ENCODE measurements at regions not wholly inside any gene's neighbourhood (a gene's known extent, or its start where the extent isn't known, plus 50 kb on each side); places are given as distances from the start of the nearest gene placed in this dataset.

- Mint-ChIP-seq H3K4me1 (ENCODE audit: low read depth) (no peaks in the 10 kb centered on the region), H3K36me3 (ENCODE audit: low read depth) (no peaks in the 10 kb centered on the region), H3K4me3 (no peak overlapping the region), H3K27me3 (ENCODE audit: insufficient read depth) (peaks cover 2% of the 10 kb centered on the region), H3K9me3 (no peaks in the 10 kb centered on the region), H3K27ac (no peak overlapping the region)
- DNase-seq (ENCODE audit: low spot score), result no peak
- intact Hi-C loops (cut with micrococcal nuclease), result no loop called here
These were observed 53.6 kb upstream of the SMOC2 start for GRCh38 chr6:168387426-168387825.

GRCh38 chr6:168387911-168388310 lies 53.1 kb upstream of the SMOC2 start:
- intact Hi-C loops (cut with micrococcal nuclease), result no loop called here
- no peaks in the 10 kb centered on the region for H3K36me3 Mint-ChIP-seq (ENCODE audit: low read depth)
- DNase-seq (ENCODE audit: low spot score), result no peak

GRCh38 chr6:168388641-168389633 lies 52.0 kb upstream of the SMOC2 start:
- Mint-ChIP-seq H3K27me3 (ENCODE audit: insufficient read depth) (peaks cover 2% of the 10 kb centered on the region), H3K36me3 (ENCODE audit: low read depth) (no peaks in the 10 kb centered on the region), H3K27ac (no peak overlapping the region), H3K9me3 (no peaks in the 10 kb centered on the region), H3K4me1 (ENCODE audit: low read depth) (no peaks in the 10 kb centered on the region), H3K4me3 (no peak overlapping the region)
- DNase-seq (ENCODE audit: low spot score), result no peak
- intact Hi-C loops (cut with micrococcal nuclease), result no loop called here

More at GRCh38 chr6:168387911-168388310, 53.1 kb upstream of the SMOC2 start:
- no peak overlapping the region for H3K27ac Mint-ChIP-seq
- H3K27me3 Mint-ChIP-seq (ENCODE audit: insufficient read depth), result peaks cover 2% of the 10 kb centered on the region
- no peaks in the 10 kb centered on the region for H3K9me3 Mint-ChIP-seq
- no peaks in the 10 kb centered on the region for H3K4me1 Mint-ChIP-seq (ENCODE audit: low read depth)
- H3K4me3 Mint-ChIP-seq, result no peak overlapping the region

- no peak overlapping the region for H3K4me3 Mint-ChIP-seq
- no peak for DNase-seq (ENCODE audit: low spot score)
- H3K9me3 Mint-ChIP-seq, result no peaks in the 10 kb centered on the region
- no peaks in the 10 kb centered on the region for H3K4me1 Mint-ChIP-seq (ENCODE audit: low read depth)
- H3K36me3 Mint-ChIP-seq (ENCODE audit: low read depth), result no peaks in the 10 kb centered on the region
- H3K27ac Mint-ChIP-seq, result no peak overlapping the region
- intact Hi-C loops (cut with micrococcal nuclease), result no loop called here
- peaks cover 2% of the 10 kb centered on the region for H3K27me3 Mint-ChIP-seq (ENCODE audit: insufficient read depth)
These were observed 50.1 kb upstream of the SMOC2 start for GRCh38 chr6:168390749-168391420.

Data from activated T-helper 1 cell treated with anti-CD3 and anti-CD28 coated beads, Interleukin-12 subunit alpha, Interleukin-12 subunit beta, Interleukin-2, Interleukin-4 antibody, amounts not matched to agents 30 ng/mL and 10 ng/mL and 1 ng/mL, durations not matched to agents 14 hours and 24 hours and 36 hours (primary cell).